ENCODE measurements at regions not wholly inside any gene's neighbourhood (a gene's known extent, or its start where the extent isn't known, plus 50 kb on each side); places are given as distances from the start of the nearest gene placed in this dataset.

DNA sequence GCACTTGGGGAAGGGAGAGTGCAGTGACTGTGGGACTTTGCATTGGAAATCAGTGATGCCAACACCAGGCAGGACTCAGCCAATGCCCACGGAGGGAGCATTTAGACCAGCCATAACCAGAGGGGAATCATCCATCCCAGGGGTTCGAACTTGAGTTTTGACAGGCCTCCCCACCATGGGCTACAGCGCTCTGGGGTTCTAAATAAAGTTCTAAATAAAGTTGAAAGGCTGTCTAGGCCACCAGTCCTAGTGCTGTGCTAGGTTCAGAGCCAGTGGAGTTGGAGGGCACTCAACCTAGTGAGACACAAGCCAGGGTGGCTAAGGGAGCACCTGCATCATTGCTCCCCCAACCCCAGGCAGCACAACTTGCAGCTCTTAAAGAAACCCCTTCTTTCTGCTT, 82.0 kb upstream of the SLC38A4 start (continued):
- TF ChIP-seq, protein P1, sequence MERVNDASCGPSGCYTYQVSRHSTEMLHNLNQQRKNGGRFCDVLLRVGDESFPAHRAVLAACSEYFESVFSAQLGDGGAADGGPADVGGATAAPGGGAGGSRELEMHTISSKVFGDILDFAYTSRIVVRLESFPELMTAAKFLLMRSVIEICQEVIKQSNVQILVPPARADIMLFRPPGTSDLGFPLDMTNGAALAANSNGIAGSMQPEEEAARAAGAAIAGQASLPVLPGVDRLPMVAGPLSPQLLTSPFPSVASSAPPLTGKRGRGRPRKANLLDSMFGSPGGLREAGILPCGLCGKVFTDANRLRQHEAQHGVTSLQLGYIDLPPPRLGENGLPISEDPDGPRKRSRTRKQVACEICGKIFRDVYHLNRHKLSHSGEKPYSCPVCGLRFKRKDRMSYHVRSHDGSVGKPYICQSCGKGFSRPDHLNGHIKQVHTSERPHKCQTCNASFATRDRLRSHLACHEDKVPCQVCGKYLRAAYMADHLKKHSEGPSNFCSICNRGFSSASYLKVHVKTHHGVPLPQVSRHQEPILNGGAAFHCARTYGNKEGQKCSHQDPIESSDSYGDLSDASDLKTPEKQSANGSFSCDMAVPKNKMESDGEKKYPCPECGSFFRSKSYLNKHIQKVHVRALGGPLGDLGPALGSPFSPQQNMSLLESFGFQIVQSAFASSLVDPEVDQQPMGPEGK (CRISPR knock-in tag; IDR thresholded peaks at IDR 0.05; ENCODE audit: borderline replicate concordance), result no peak
- TF ChIP-seq DDX20 (tag; IDR thresholded peaks at IDR 0.05; ENCODE audit: low read depth) (no peak), SRSF7 (optimal IDR thresholded peaks at IDR 0.05; ENCODE audit: low read depth, low read length) (no peak), KLF10 (CRISPR knock-in tag; IDR thresholded peaks at IDR 0.05) (no peak), SIX5 (IDR thresholded peaks at IDR 0.05; ENCODE audit: borderline replicate concordance in 1 of 2, insufficient read depth in 1 of 2, low read depth in 1 of 2, low read length in 2 of 2) (no peak), POLR2A (conservative IDR thresholded peaks at IDR 0.05) (no peak), KAT2B (IDR thresholded peaks at IDR 0.05; ENCODE audit: low read depth, low read length) (no peak)
- TF ChIP-seq, protein P2, sequence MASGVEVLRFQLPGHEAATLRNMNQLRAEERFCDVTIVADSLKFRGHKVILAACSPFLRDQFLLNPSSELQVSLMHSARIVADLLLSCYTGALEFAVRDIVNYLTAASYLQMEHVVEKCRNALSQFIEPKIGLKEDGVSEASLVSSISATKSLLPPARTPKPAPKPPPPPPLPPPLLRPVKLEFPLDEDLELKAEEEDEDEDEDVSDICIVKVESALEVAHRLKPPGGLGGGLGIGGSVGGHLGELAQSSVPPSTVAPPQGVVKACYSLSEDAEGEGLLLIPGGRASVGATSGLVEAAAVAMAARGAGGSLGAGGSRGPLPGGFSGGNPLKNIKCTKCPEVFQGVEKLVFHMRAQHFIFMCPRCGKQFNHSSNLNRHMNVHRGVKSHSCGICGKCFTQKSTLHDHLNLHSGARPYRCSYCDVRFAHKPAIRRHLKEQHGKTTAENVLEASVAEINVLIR (CRISPR knock-in tag; IDR thresholded peaks at IDR 0.05), result no peak
- TF ChIP-seq, protein P3, sequence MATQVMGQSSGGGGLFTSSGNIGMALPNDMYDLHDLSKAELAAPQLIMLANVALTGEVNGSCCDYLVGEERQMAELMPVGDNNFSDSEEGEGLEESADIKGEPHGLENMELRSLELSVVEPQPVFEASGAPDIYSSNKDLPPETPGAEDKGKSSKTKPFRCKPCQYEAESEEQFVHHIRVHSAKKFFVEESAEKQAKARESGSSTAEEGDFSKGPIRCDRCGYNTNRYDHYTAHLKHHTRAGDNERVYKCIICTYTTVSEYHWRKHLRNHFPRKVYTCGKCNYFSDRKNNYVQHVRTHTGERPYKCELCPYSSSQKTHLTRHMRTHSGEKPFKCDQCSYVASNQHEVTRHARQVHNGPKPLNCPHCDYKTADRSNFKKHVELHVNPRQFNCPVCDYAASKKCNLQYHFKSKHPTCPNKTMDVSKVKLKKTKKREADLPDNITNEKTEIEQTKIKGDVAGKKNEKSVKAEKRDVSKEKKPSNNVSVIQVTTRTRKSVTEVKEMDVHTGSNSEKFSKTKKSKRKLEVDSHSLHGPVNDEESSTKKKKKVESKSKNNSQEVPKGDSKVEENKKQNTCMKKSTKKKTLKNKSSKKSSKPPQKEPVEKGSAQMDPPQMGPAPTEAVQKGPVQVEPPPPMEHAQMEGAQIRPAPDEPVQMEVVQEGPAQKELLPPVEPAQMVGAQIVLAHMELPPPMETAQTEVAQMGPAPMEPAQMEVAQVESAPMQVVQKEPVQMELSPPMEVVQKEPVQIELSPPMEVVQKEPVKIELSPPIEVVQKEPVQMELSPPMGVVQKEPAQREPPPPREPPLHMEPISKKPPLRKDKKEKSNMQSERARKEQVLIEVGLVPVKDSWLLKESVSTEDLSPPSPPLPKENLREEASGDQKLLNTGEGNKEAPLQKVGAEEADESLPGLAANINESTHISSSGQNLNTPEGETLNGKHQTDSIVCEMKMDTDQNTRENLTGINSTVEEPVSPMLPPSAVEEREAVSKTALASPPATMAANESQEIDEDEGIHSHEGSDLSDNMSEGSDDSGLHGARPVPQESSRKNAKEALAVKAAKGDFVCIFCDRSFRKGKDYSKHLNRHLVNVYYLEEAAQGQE (IDR thresholded peaks at IDR 0.05; ENCODE audit: borderline replicate concordance), result no peak
- TF ChIP-seq, protein P3 (CRISPR knock-in tag; IDR thresholded peaks at IDR 0.05; ENCODE audit: low read depth), result no peak
- TF ChIP-seq, protein P4, sequence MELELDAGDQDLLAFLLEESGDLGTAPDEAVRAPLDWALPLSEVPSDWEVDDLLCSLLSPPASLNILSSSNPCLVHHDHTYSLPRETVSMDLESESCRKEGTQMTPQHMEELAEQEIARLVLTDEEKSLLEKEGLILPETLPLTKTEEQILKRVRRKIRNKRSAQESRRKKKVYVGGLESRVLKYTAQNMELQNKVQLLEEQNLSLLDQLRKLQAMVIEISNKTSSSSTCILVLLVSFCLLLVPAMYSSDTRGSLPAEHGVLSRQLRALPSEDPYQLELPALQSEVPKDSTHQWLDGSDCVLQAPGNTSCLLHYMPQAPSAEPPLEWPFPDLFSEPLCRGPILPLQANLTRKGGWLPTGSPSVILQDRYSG (tag; conservative IDR thresholded peaks at IDR 0.05; ENCODE audit: low read depth), result no peak
- TF ChIP-seq, protein P5, sequence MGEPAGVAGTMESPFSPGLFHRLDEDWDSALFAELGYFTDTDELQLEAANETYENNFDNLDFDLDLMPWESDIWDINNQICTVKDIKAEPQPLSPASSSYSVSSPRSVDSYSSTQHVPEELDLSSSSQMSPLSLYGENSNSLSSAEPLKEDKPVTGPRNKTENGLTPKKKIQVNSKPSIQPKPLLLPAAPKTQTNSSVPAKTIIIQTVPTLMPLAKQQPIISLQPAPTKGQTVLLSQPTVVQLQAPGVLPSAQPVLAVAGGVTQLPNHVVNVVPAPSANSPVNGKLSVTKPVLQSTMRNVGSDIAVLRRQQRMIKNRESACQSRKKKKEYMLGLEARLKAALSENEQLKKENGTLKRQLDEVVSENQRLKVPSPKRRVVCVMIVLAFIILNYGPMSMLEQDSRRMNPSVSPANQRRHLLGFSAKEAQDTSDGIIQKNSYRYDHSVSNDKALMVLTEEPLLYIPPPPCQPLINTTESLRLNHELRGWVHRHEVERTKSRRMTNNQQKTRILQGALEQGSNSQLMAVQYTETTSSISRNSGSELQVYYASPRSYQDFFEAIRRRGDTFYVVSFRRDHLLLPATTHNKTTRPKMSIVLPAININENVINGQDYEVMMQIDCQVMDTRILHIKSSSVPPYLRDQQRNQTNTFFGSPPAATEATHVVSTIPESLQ (CRISPR knock-in tag; IDR thresholded peaks at IDR 0.05), result no peak

Data from K562 (cell line).